ENCODE measurements at regions not wholly inside any gene's neighbourhood (a gene's known extent, or its start where the extent isn't known, plus 50 kb on each side); places are given as distances from the start of the nearest gene placed in this dataset.

- Histone ChIP-seq H3K27ac (no peak overlapping the region), H3K4me3 (no peak overlapping the region), H3K36me3 (no peaks in the 10 kb centered on the region), H3K9me3 (no peaks in the 10 kb centered on the region), H3K4me1 (no peaks in the 10 kb centered on the region), H3K27me3 (no peaks in the 10 kb centered on the region)
- TF ChIP-seq CTCF (IDR thresholded peaks at IDR 0.05 in 4 of 5, conservative IDR thresholded peaks at IDR 0.05 in 1 of 5) (peak; percentile 17 to 60 (median 43)), POLR2A (IDR thresholded peaks at IDR 0.05) (no peak)
- ATAC-seq (peak in 1 of 2 donors; percentile 46), DNase-seq (peak in 1 of 2 donors; percentile 17)
- intact Hi-C loops (cut with DNase I; ENCODE audit: low total_unique reads) (loop anchor here (1.0 to 10.0 kb wide), 2 partner anchors 56 to 145 kb away; no protein-coding TSS in a partner anchor), in situ Hi-C loops (cut with MboI; ENCODE audit: low sequenced_read_pairs in 4 of 4) (loop anchor here in 3 of 4 donors (5.0 to 10.0 kb wide), 2 partner anchors 53 to 55 kb away; no protein-coding TSS in a partner anchor)
Observed at GRCh38 chr14:22319526-22320361, 269.3 kb downstream of the DAD1 start.

- H3K4me3 ChIP-seq = no peak overlapping the region
- ATAC-seq (no peak), DNase-seq (no peak)
- TF ChIP-seq POLR2A (IDR thresholded peaks at IDR 0.05) (no peak), CTCF (IDR thresholded peaks at IDR 0.05 in 4 of 5, conservative IDR thresholded peaks at IDR 0.05 in 1 of 5) (no peak)
- in situ Hi-C loops (cut with MboI; ENCODE audit: low sequenced_read_pairs in 4 of 4) = loop anchor here in 2 of 4 donors (5.0 to 10.0 kb wide), 2 partner anchors 53 to 56 kb away; no protein-coding TSS in a partner anchor
- intact Hi-C loops (cut with DNase I; ENCODE audit: low total_unique reads) = loop anchor here (1.0 kb wide), 1 partner anchor 56 kb away; no protein-coding TSS in a partner anchor
- H3K27ac ChIP-seq = no peak overlapping the region
- no peaks in the 10 kb centered on the region for H3K9me3 ChIP-seq
- no peaks in the 10 kb centered on the region for H3K4me1 ChIP-seq
- no peaks in the 10 kb centered on the region for H3K27me3 ChIP-seq
- H3K36me3 ChIP-seq = no peaks in the 10 kb centered on the region
Observed at GRCh38 chr14:22318951-22319350, 270.1 kb downstream of the DAD1 start.

GRCh38 chr14:22316473-22316872, 272.6 kb downstream of the DAD1 start:
- H3K9me3 ChIP-seq = no peaks in the 10 kb centered on the region
- ATAC-seq = no peak
- H3K4me1 ChIP-seq = no peaks in the 10 kb centered on the region
- no peak for TF ChIP-seq CTCF (IDR thresholded peaks at IDR 0.05 in 4 of 5, conservative IDR thresholded peaks at IDR 0.05 in 1 of 5)
- H3K36me3 ChIP-seq = no peaks in the 10 kb centered on the region
- H3K27ac ChIP-seq = no peak overlapping the region
- in situ Hi-C loops (cut with MboI; ENCODE audit: low sequenced_read_pairs in 4 of 4) (loop anchor here in 2 of 4 donors (5.0 to 10.0 kb wide), 2 partner anchors 56 to 58 kb away; no protein-coding TSS in a partner anchor), intact Hi-C loops (cut with DNase I; ENCODE audit: low total_unique reads) (no loop called here)
- H3K4me3 ChIP-seq = no peak overlapping the region
- no peaks in the 10 kb centered on the region for H3K27me3 ChIP-seq
- no peak for DNase-seq

GRCh38 chr14:22315336-22315735, 273.7 kb downstream of the DAD1 start:
- ATAC-seq (no peak), DNase-seq (no peak)
- H3K4me1 ChIP-seq = no peaks in the 10 kb centered on the region
- TF ChIP-seq CTCF (IDR thresholded peaks at IDR 0.05 in 4 of 5, conservative IDR thresholded peaks at IDR 0.05 in 1 of 5) = no peak
- TF ChIP-seq POLR2A (IDR thresholded peaks at IDR 0.05) = no peak
- no peaks in the 10 kb centered on the region for H3K9me3 ChIP-seq
- no peaks in the 10 kb centered on the region for H3K36me3 ChIP-seq
- in situ Hi-C loops (cut with MboI; ENCODE audit: low sequenced_read_pairs in 4 of 4) (loop anchor here in 2 of 4 donors (5.0 to 10.0 kb wide), 2 partner anchors 57 to 59 kb away; no protein-coding TSS in a partner anchor), intact Hi-C loops (cut with DNase I; ENCODE audit: low total_unique reads) (no loop called here)
- no peak overlapping the region for H3K4me3 ChIP-seq
- no peak overlapping the region for H3K27ac ChIP-seq
- H3K27me3 ChIP-seq = no peaks in the 10 kb centered on the region
